ENCODE measurements at regions not wholly inside any gene's neighbourhood (a gene's known extent, or its start where the extent isn't known, plus 50 kb on each side); places are given as distances from the start of the nearest gene placed in this dataset.

DNA sequence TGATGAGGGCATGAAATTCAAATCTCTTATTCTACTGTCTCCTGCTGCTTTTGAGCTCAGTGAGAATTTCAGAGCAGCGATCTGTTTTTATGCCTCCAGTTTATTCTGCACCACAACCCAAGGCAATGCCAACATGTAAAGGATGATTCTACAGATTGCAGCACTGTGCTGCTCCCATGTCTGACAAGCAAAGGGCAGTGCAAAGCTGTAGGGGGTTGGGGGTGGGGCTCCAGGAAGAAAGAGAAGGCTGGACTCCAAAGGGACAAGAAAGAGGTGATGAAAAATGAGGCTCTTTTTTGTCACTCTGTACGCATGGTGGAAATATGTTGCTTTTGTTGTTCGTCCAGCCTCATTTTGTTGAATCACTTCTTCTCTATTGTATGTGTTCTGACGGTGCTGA lies 254.6 kb downstream of the STIM2 start:
- TF ChIP-seq, protein P1, sequence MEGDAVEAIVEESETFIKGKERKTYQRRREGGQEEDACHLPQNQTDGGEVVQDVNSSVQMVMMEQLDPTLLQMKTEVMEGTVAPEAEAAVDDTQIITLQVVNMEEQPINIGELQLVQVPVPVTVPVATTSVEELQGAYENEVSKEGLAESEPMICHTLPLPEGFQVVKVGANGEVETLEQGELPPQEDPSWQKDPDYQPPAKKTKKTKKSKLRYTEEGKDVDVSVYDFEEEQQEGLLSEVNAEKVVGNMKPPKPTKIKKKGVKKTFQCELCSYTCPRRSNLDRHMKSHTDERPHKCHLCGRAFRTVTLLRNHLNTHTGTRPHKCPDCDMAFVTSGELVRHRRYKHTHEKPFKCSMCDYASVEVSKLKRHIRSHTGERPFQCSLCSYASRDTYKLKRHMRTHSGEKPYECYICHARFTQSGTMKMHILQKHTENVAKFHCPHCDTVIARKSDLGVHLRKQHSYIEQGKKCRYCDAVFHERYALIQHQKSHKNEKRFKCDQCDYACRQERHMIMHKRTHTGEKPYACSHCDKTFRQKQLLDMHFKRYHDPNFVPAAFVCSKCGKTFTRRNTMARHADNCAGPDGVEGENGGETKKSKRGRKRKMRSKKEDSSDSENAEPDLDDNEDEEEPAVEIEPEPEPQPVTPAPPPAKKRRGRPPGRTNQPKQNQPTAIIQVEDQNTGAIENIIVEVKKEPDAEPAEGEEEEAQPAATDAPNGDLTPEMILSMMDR (IDR thresholded peaks at IDR 0.05; ENCODE audit: insufficient read depth, low read depth, low read length) = no peak
- TF ChIP-seq EZH2 (IDR thresholded peaks at IDR 0.05; ENCODE audit: insufficient read depth, low read length) = no peak

Measured in astrocyte (in vitro differentiated cells and primary cell).